ENCODE measurements at regions not wholly inside any gene's neighbourhood (a gene's known extent, or its start where the extent isn't known, plus 50 kb on each side); places are given as distances from the start of the nearest gene placed in this dataset.
"Not testable (repeated sequence)": the region's sequence is repeated elsewhere in the genome, so short reads cannot be mapped to it uniquely, and the experiment has no call there.

- in situ Hi-C loops (cut with MboI; ENCODE audit: low pct_unique_long_range_greater_than_20kb, low sequenced_read_pairs, unreplicated experiment), result no loop called here
- no peak for TF ChIP-seq CTCF (IDR thresholded peaks at IDR 0.05; ENCODE audit: extremely low read depth, insufficient read depth, missing control alignments)
- DNase-seq (ENCODE audit: low spot score), result no peak
Measured at GRCh38 chr11:88061111-88061510, 114.1 kb downstream of the RAB38 start.

GRCh38 chr11:88059326-88059725 is 115.9 kb downstream of the RAB38 start:
- TF ChIP-seq CTCF (IDR thresholded peaks at IDR 0.05; ENCODE audit: extremely low read depth, insufficient read depth, missing control alignments), result no peak
- in situ Hi-C loops (cut with MboI; ENCODE audit: low pct_unique_long_range_greater_than_20kb, low sequenced_read_pairs, unreplicated experiment), result no loop called here
- no peak for DNase-seq (ENCODE audit: low spot score)

GRCh38 chr11:88051396-88051795 is 123.8 kb downstream of the RAB38 start:
- no peak for TF ChIP-seq CTCF (IDR thresholded peaks at IDR 0.05; ENCODE audit: extremely low read depth, insufficient read depth, missing control alignments)
- in situ Hi-C loops (cut with MboI; ENCODE audit: low pct_unique_long_range_greater_than_20kb, low sequenced_read_pairs, unreplicated experiment), result no loop called here
- no peak for DNase-seq (ENCODE audit: low spot score)

- no peak for DNase-seq (ENCODE audit: low spot score)
- no peak for TF ChIP-seq CTCF (IDR thresholded peaks at IDR 0.05; ENCODE audit: extremely low read depth, insufficient read depth, missing control alignments)
- in situ Hi-C loops (cut with MboI; ENCODE audit: low pct_unique_long_range_greater_than_20kb, low sequenced_read_pairs, unreplicated experiment), result no loop called here
Measured at GRCh38 chr11:88050247-88050646, 125.0 kb downstream of the RAB38 start.

GRCh38 chr11:88045288-88045687 is 130.0 kb downstream of the RAB38 start:
- in situ Hi-C loops (cut with MboI; ENCODE audit: low pct_unique_long_range_greater_than_20kb, low sequenced_read_pairs, unreplicated experiment); DNase-seq (ENCODE audit: low spot score): not testable (repeated sequence)

- DNase-seq (ENCODE audit: low spot score); in situ Hi-C loops (cut with MboI; ENCODE audit: low pct_unique_long_range_greater_than_20kb, low sequenced_read_pairs, unreplicated experiment): not testable (repeated sequence)
Measured at GRCh38 chr11:88044658-88045057, 130.6 kb downstream of the RAB38 start.

- in situ Hi-C loops (cut with MboI; ENCODE audit: low pct_unique_long_range_greater_than_20kb, low sequenced_read_pairs, unreplicated experiment), result no loop called here
- TF ChIP-seq CTCF (IDR thresholded peaks at IDR 0.05; ENCODE audit: extremely low read depth, insufficient read depth, missing control alignments), result no peak
- DNase-seq (ENCODE audit: low spot score), result no peak
Measured at GRCh38 chr11:88043149-88043548, 132.1 kb downstream of the RAB38 start.

GRCh38 chr11:88042647-88043046 is 132.6 kb downstream of the RAB38 start:
- no peak for DNase-seq (ENCODE audit: low spot score)
- TF ChIP-seq CTCF (IDR thresholded peaks at IDR 0.05; ENCODE audit: extremely low read depth, insufficient read depth, missing control alignments), result no peak
- in situ Hi-C loops (cut with MboI; ENCODE audit: low pct_unique_long_range_greater_than_20kb, low sequenced_read_pairs, unreplicated experiment), result no loop called here
